GM10266 (cell line): ENCODE measurements at regions not wholly inside any gene's neighbourhood (a gene's known extent, or its start where the extent isn't known, plus 50 kb on each side); places are given as distances from the start of the nearest gene placed in this dataset.

ENCODE experiments used
- DNase-seq: peaks from one replicate; pipeline ENCODE4 v3.0.0; 2012; ENCODE audit errors: extremely low spot score
- CTCF ChIP-seq: IDR thresholded peaks from 2 replicates; pipeline ENCODE4 v1.5.1; 2012; ENCODE audit warnings: mild to moderate bottlenecking, low read depth; ENCODE audit not compliant: control insufficient read depth, insufficient read depth; ENCODE audit errors: missing control alignments

DNA sequence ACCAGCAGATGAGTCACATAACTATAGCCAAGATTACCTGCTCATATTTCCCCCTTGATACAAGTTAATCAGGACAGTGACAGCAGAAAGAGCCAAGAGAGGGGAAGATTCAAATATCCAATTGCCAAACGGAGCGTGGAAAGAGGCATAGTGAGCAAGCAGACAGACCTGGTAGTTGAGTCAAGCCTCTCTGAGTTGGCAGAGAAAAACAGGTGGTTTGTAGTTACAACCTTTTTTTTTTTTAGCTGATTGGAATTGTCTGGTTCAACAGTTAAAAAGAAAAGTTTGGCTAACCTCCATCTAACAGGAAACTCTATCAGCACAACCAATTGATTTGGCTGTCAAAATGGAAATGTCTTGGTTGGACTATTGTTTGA, 272.1 kb downstream of the TLE1 start:
- TF ChIP-seq CTCF, result no peak
- DNase-seq, result no peak

DNA sequence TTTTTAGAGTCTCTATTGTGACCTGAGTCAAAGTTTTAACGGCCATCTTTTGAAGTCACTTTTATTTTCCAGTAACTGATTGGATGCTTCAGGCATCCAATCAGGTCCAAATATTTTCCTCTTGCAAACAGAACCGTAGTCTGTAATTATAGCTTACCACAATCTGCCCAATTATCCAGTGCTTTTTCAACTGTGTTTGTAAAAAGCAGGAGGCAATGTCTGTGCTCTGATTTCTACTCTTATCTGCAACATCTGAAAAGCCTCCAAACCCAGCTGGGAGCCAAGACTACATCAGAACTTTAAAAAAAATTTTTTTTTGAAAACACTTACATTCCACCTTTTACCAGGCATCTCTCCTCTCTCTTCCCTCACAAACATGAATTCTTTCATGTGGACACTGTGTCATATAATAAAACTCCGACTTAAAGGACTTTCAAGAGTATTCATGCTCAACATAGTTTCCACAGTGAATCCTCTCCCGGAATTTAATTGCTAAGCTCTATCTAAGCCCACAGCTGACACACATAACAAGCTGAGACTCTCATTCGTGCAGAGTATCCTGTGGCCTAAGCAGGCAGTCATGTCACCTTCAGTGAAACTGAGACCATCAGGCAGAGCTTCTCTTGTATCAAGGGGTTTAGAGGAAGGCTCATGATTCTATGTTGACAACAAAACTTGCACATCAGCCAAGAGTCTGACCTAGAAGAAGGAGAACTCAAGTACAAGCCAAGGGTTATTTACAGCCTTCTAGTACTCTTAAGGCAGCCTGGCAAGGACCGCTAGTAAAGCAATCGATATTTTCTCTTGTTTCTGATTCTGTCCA, 272.7 kb downstream of the TLE1 start:
- no peak for TF ChIP-seq CTCF
- no peak for DNase-seq

- no peak for TF ChIP-seq CTCF
Measured at GRCh38 chr9:81414836-81415235, 274.5 kb downstream of the TLE1 start.

GRCh38 chr9:81411961-81412360, 277.4 kb downstream of the TLE1 start:
- DNase-seq, result no peak
- no peak for TF ChIP-seq CTCF

More at GRCh38 chr9:81414836-81415235, 274.5 kb downstream of the TLE1 start:
- no peak for DNase-seq

DNA sequence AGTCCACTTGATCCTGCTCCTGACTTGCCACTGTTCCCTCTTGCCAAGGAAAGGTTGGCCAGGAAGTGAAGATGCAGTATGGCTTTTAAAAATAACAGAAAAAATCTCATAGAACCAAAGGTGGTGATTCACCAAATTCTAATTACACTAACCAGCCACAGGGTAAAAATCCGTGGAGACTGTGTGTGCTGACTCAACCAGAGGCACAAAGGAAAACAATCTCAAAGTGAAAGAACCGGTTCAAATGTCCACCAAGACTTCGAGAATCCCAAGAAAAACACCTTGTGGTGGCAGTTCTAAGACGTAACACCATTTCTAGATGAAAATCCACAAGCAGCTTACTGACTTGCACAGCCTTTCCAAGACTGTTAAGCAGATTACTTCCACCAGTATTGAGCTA, 279.1 kb downstream of the TLE1 start:
- DNase-seq, result no peak
- TF ChIP-seq CTCF, result no peak

GRCh38 chr9:81408951-81409350, 280.4 kb downstream of the TLE1 start:
- TF ChIP-seq CTCF, result no peak
- DNase-seq, result no peak

GRCh38 chr9:81404931-81405598, 284.3 kb downstream of the TLE1 start:
- DNase-seq, result no peak
- TF ChIP-seq CTCF, result no peak
